ENCODE measurements at regions not wholly inside any gene's neighbourhood (a gene's known extent, or its start where the extent isn't known, plus 50 kb on each side); places are given as distances from the start of the nearest gene placed in this dataset.

- DNase-seq (ENCODE audit: low spot score) (no peak), ATAC-seq (ENCODE audit: low read depth) (no peak)
- no peaks in the 10 kb centered on the region for H3K9me3 ChIP-seq (ENCODE audit: severe bottlenecking)
- H3K36me3 ChIP-seq (ENCODE audit: low read depth): no peaks in the 10 kb centered on the region
- H3K27ac ChIP-seq (ENCODE audit: poor library complexity, severe bottlenecking): no peak overlapping the region
- H3K4me3 ChIP-seq (ENCODE audit: severe bottlenecking): no peak overlapping the region
- TF ChIP-seq CTCF (IDR thresholded peaks at IDR 0.05; ENCODE audit: poor library complexity, severe bottlenecking): no peak
- no peaks in the 10 kb centered on the region for H3K4me1 ChIP-seq (ENCODE audit: insufficient read depth, poor library complexity, severe bottlenecking)
- H3K27me3 ChIP-seq (ENCODE audit: insufficient read depth, poor library complexity, severe bottlenecking): no peaks in the 10 kb centered on the region
Measured at GRCh38 chr12:28859551-28859950, 289.5 kb upstream of the FAR2 start.

GRCh38 chr12:28865776-28866175 lies 283.3 kb upstream of the FAR2 start:
- Histone ChIP-seq H3K27ac (ENCODE audit: poor library complexity, severe bottlenecking) (no peak overlapping the region), H3K4me1 (ENCODE audit: insufficient read depth, poor library complexity, severe bottlenecking) (no peaks in the 10 kb centered on the region), H3K36me3 (ENCODE audit: low read depth) (no peaks in the 10 kb centered on the region), H3K9me3 (ENCODE audit: severe bottlenecking) (no peaks in the 10 kb centered on the region), H3K4me3 (ENCODE audit: severe bottlenecking) (no peak overlapping the region), H3K27me3 (ENCODE audit: insufficient read depth, poor library complexity, severe bottlenecking) (no peaks in the 10 kb centered on the region)
- no peak for TF ChIP-seq CTCF (IDR thresholded peaks at IDR 0.05; ENCODE audit: poor library complexity, severe bottlenecking)
- ATAC-seq (ENCODE audit: low read depth): no peak
- DNase-seq (ENCODE audit: low spot score): no peak

- DNase-seq (ENCODE audit: low spot score) (no peak), ATAC-seq (ENCODE audit: low read depth) (no peak)
- Histone ChIP-seq H3K4me1 (ENCODE audit: insufficient read depth, poor library complexity, severe bottlenecking) (no peaks in the 10 kb centered on the region), H3K9me3 (ENCODE audit: severe bottlenecking) (no peaks in the 10 kb centered on the region), H3K27me3 (ENCODE audit: insufficient read depth, poor library complexity, severe bottlenecking) (no peaks in the 10 kb centered on the region), H3K27ac (ENCODE audit: poor library complexity, severe bottlenecking) (no peak overlapping the region), H3K36me3 (ENCODE audit: low read depth) (no peaks in the 10 kb centered on the region), H3K4me3 (ENCODE audit: severe bottlenecking) (no peak overlapping the region)
- no peak for TF ChIP-seq CTCF (IDR thresholded peaks at IDR 0.05; ENCODE audit: poor library complexity, severe bottlenecking)
Measured at GRCh38 chr12:28866296-28866695, 282.8 kb upstream of the FAR2 start.

GRCh38 chr12:28866715-28867503 lies 282.2 kb upstream of the FAR2 start:
- no peaks in the 10 kb centered on the region for H3K4me1 ChIP-seq (ENCODE audit: insufficient read depth, poor library complexity, severe bottlenecking)
- H3K27me3 ChIP-seq (ENCODE audit: insufficient read depth, poor library complexity, severe bottlenecking): no peaks in the 10 kb centered on the region
- ATAC-seq (ENCODE audit: low read depth) (no peak), DNase-seq (ENCODE audit: low spot score) (no peak)
- no peaks in the 10 kb centered on the region for H3K9me3 ChIP-seq (ENCODE audit: severe bottlenecking)
- TF ChIP-seq CTCF (IDR thresholded peaks at IDR 0.05; ENCODE audit: poor library complexity, severe bottlenecking): no peak
- H3K4me3 ChIP-seq (ENCODE audit: severe bottlenecking): no peak overlapping the region
- no peaks in the 10 kb centered on the region for H3K36me3 ChIP-seq (ENCODE audit: low read depth)
- H3K27ac ChIP-seq (ENCODE audit: poor library complexity, severe bottlenecking): no peak overlapping the region

- no peak for ATAC-seq (ENCODE audit: low read depth)
Measured at GRCh38 chr12:28868414-28868813, 280.7 kb upstream of the FAR2 start.

More at GRCh38 chr12:28868414-28868813, 280.7 kb upstream of the FAR2 start:
- H3K27ac ChIP-seq (ENCODE audit: poor library complexity, severe bottlenecking): no peak overlapping the region
- no peaks in the 10 kb centered on the region for H3K4me1 ChIP-seq (ENCODE audit: insufficient read depth, poor library complexity, severe bottlenecking)
- no peaks in the 10 kb centered on the region for H3K27me3 ChIP-seq (ENCODE audit: insufficient read depth, poor library complexity, severe bottlenecking)
- no peak for DNase-seq (ENCODE audit: low spot score)
- no peaks in the 10 kb centered on the region for H3K9me3 ChIP-seq (ENCODE audit: severe bottlenecking)
- TF ChIP-seq CTCF (IDR thresholded peaks at IDR 0.05; ENCODE audit: poor library complexity, severe bottlenecking): no peak
- no peaks in the 10 kb centered on the region for H3K36me3 ChIP-seq (ENCODE audit: low read depth)
- no peak overlapping the region for H3K4me3 ChIP-seq (ENCODE audit: severe bottlenecking)
